ENCODE measurements at regions not wholly inside any gene's neighbourhood (a gene's known extent, or its start where the extent isn't known, plus 50 kb on each side); places are given as distances from the start of the nearest gene placed in this dataset.

DNA sequence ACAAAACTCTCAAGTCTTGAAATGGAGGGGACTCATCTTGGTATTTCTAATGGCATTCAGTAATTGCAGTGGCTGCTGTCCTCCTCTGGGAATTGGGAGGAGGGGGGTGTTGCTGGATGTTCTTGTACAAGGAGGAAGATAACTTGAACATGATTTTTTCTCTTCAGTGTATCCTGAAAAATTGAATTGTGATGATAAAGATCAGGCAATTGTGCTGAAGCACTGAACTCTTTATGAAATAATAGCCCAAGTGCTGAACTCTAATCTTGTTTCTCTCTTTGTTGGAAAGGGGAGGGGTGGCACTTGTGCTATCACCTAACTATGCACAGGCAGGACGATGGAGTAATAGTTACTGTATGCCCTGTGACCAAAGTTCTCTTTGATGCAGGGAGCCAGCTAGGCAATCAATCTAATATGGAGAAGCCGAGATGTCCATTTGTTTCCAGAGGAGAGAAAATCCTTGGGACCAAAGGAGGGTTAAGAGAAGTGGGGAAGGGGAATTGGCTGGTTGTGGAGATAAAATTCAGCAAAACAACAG, 68.1 kb upstream of the ATP2C1 start:
- no peak for TF ChIP-seq POLR2A (IDR thresholded peaks at IDR 0.05)
- TF ChIP-seq, protein P1, sequence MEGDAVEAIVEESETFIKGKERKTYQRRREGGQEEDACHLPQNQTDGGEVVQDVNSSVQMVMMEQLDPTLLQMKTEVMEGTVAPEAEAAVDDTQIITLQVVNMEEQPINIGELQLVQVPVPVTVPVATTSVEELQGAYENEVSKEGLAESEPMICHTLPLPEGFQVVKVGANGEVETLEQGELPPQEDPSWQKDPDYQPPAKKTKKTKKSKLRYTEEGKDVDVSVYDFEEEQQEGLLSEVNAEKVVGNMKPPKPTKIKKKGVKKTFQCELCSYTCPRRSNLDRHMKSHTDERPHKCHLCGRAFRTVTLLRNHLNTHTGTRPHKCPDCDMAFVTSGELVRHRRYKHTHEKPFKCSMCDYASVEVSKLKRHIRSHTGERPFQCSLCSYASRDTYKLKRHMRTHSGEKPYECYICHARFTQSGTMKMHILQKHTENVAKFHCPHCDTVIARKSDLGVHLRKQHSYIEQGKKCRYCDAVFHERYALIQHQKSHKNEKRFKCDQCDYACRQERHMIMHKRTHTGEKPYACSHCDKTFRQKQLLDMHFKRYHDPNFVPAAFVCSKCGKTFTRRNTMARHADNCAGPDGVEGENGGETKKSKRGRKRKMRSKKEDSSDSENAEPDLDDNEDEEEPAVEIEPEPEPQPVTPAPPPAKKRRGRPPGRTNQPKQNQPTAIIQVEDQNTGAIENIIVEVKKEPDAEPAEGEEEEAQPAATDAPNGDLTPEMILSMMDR (IDR thresholded peaks at IDR 0.05), result no peak
- TF ChIP-seq EP300 (IDR thresholded peaks at IDR 0.05), result no peak

Measured in upper lobe of left lung (tissue), 4 donors.